IPS-18c (cell line): ENCODE measurements at regions not wholly inside any gene's neighbourhood (a gene's known extent, or its start where the extent isn't known, plus 50 kb on each side); places are given as distances from the start of the nearest gene placed in this dataset.

Experiments used
- H3K4me3 ChIP-seq: 2 replicates; pipeline ENCODE4 v1.7.0; 2013; ENCODE audit warnings: low read depth, mild to moderate bottlenecking, low read length, moderate library complexity; ENCODE audit not compliant: insufficient read depth
- H3K9me3 ChIP-seq: one replicate; pipeline ENCODE4 v1.6.1; 2013; ENCODE audit warnings: mild to moderate bottlenecking, low read length, moderate library complexity; ENCODE audit not compliant: control insufficient read depth, insufficient read depth

DNA sequence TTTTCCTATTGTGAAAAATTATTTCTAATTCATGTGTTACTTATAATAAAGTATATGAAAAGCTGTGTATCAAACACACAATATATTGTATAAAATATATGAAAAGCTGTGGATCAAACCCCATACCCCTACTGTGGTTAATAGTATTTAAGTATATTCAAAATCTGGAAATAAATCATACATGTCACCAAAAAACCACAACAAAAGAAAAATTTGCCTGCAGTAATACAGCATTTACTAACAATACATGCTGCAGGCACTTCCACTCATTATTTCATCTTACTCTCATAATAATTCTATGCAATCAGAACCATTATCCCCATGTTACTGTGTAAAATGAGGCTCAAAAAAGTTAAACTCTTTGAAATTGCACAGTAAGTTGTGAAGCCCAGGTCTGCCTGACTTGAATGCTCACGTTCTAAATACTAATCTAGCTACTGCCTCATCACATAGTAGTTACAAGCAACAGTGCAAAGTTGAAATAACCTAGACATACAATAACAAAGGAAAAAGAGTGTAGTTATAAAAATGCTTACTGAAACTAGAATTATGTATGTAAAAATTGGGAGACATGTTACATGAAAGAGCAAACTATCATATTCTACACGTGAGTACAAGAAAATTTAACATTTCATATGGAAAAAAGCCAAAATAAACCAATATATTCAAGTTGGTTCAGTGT, 61.7 kb downstream of the FAM217A start:
- Histone ChIP-seq H3K4me3 (peak overlapping the region; percentile 79; the same call in 1 of the 2 replicates), H3K9me3 (no peaks in the 10 kb centered on the region)

DNA sequence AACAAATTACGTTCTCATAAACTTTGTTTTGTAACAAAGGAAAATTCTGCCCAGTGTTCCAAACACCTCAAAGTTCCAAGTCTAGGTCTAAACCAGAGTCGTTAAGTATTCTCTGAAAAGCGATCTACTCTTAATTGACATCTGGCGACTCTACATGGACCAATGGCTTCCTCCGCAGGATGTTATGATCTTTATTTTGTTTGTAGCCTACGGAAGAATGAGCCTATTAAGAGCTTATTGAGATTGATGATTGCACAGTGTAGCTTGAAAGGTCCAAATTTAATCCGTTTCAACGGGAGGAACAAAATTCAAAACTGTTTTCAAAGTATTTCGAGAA, 61.1 kb downstream of the FAM217A start:
- H3K4me3 ChIP-seq = peak overlapping the region; percentile 79
- H3K9me3 ChIP-seq = no peaks in the 10 kb centered on the region

DNA sequence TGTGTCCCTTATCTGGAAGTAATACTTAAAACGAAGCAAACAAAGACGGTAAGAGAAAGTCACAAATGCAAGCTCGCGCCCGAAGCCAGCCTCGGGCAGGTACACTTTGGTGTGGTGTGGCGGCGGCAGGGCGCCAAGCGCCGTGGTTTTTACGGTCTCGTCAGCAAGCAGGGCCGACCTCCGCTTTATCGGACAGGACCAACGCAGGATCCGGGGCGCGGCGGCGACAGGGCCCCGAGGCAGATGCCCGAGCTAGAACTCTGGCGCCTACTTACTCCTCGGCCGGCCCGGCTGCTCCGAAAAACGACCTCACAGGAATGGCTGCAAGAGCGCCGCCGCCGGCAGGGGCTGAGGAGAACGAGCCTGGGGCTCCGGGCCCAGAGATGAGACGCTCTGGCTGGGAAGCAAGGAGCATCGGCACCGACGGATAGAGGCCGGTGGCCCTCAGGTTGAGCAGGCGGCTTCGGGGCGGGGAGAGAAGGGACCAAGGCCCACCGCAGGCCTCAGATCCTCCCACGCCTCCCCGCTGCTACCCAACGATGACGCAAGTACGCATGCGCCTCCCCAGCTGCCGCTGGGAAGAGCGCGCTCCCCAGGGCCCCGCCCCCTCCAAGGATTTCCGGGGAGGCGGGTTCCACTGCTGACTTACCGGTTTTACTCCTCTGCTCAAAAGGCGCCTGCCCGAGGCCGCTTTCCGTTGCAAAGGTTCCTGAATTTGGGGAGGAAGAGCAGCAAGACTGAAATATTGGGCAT, 60.6 kb downstream of the FAM217A start:
- no peaks in the 10 kb centered on the region for H3K9me3 ChIP-seq
- H3K4me3 ChIP-seq = peak overlapping the region; percentile 79
